Skeletal muscle cell (primary cell): ENCODE measurements at regions not wholly inside any gene's neighbourhood (a gene's known extent, or its start where the extent isn't known, plus 50 kb on each side); places are given as distances from the start of the nearest gene placed in this dataset.

ENCODE experiments used
- DNase-seq: peaks from one replicate; pipeline ENCODE4 v3.0.0-alpha.2; 2010; ENCODE audit warnings: low read depth
- H3K4me3 ChIP-seq: 2 replicates; pipeline ENCODE4 v1.5.1; 2011; ENCODE audit warnings: low read depth, mild to moderate bottlenecking, control low read depth, low read length, moderate library complexity

GRCh38 chr7:84477786-84478478 lies 283.3 kb upstream of the SEMA3A start:
- no peak for DNase-seq
- H3K4me3 ChIP-seq, result no peak overlapping the region

GRCh38 chr7:84474436-84474835 lies 279.8 kb upstream of the SEMA3A start:
- no peak overlapping the region for H3K4me3 ChIP-seq

GRCh38 chr7:84471576-84471975 lies 277.0 kb upstream of the SEMA3A start:
- H3K4me3 ChIP-seq, result no peak overlapping the region
- DNase-seq, result no peak

More at GRCh38 chr7:84474436-84474835, 279.8 kb upstream of the SEMA3A start:
- no peak for DNase-seq

- no peak for DNase-seq
Observed at GRCh38 chr7:84469034-84469433, 274.4 kb upstream of the SEMA3A start.

GRCh38 chr7:84462259-84462658 lies 267.7 kb upstream of the SEMA3A start:
- no peak for DNase-seq
- H3K4me3 ChIP-seq, result no peak overlapping the region

More at GRCh38 chr7:84469034-84469433, 274.4 kb upstream of the SEMA3A start:
- no peak overlapping the region for H3K4me3 ChIP-seq

- no peak for DNase-seq
- no peak overlapping the region for H3K4me3 ChIP-seq
Observed at GRCh38 chr7:84461093-84461492, 266.5 kb upstream of the SEMA3A start.

- DNase-seq, result peak; percentile 11
- H3K4me3 ChIP-seq, result no peak overlapping the region
Observed at GRCh38 chr7:84455788-84456187, 261.2 kb upstream of the SEMA3A start.

GRCh38 chr7:84454174-84454959 lies 259.8 kb upstream of the SEMA3A start:
- H3K4me3 ChIP-seq, result no peak overlapping the region
- DNase-seq, result no peak

GRCh38 chr7:84452618-84453017 lies 258.0 kb upstream of the SEMA3A start:
- H3K4me3 ChIP-seq, result no peak overlapping the region
- no peak for DNase-seq

GRCh38 chr7:84450772-84451171 lies 256.2 kb upstream of the SEMA3A start:
- DNase-seq, result no peak
- no peak overlapping the region for H3K4me3 ChIP-seq

GRCh38 chr7:84447636-84448293 lies 253.2 kb upstream of the SEMA3A start:
- no peak overlapping the region for H3K4me3 ChIP-seq
- DNase-seq, result no peak

- no peak overlapping the region for H3K4me3 ChIP-seq
- no peak for DNase-seq
Observed at GRCh38 chr7:84446991-84447480, 252.4 kb upstream of the SEMA3A start.

GRCh38 chr7:84425702-84426259 lies 231.2 kb upstream of the SEMA3A start:
- DNase-seq, result no peak
- H3K4me3 ChIP-seq, result no peak overlapping the region

- no peak overlapping the region for H3K4me3 ChIP-seq
- DNase-seq, result no peak
Observed at GRCh38 chr7:84422790-84423189, 228.2 kb upstream of the SEMA3A start.

- DNase-seq, result peak; percentile 89
- no peak overlapping the region for H3K4me3 ChIP-seq
Observed at GRCh38 chr7:84412161-84412969, 217.8 kb upstream of the SEMA3A start.

GRCh38 chr7:84399661-84400060 lies 205.1 kb upstream of the SEMA3A start:
- H3K4me3 ChIP-seq, result no peak overlapping the region
- no peak for DNase-seq

GRCh38 chr7:84394219-84394618 lies 199.6 kb upstream of the SEMA3A start:
- no peak for DNase-seq
- H3K4me3 ChIP-seq, result no peak overlapping the region

- H3K4me3 ChIP-seq, result no peak overlapping the region
- DNase-seq, result no peak
Observed at GRCh38 chr7:84393786-84394185, 199.2 kb upstream of the SEMA3A start.

- no peak overlapping the region for H3K4me3 ChIP-seq
- no peak for DNase-seq
Observed at GRCh38 chr7:84390845-84391244, 196.3 kb upstream of the SEMA3A start.
